SW 1271 (cell line): ENCODE measurements at regions not wholly inside any gene's neighbourhood (a gene's known extent, or its start where the extent isn't known, plus 50 kb on each side); places are given as distances from the start of the nearest gene placed in this dataset.
"Not testable (repeated sequence)": the region's sequence is repeated elsewhere in the genome, so short reads cannot be mapped to it uniquely, and the experiment has no call there.

Source experiments
- DNase-seq, 2 experiments: peaks; one replicate each; lab custom pipeline; 2025; lab: John Stamatoyannopoulos, UW

DNA sequence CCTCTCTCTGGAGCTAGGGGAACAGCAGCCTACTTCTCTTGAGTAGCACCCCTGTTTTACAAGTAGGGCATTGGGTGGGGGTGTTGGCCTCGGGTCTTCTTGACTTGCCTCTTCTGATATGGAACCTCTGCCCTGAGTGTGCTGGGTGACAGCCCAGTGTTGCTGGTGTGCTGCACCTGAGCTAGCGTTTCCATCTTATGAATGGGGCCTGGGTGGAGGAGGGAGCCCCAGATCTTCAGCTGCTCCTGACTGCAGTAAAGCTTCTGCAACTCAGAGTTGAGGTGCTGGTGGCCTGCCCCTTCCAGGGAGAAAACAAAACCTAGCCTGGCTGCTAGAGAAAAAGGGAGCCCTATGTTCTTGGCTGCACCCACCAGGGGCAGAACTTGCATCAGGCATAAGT lies 202.5 kb upstream of the SHH start:
- no peak for DNase-seq

- no peak for DNase-seq
These were observed 201.9 kb upstream of the SHH start for GRCh38 chr7:156014201-156014600.

DNA sequence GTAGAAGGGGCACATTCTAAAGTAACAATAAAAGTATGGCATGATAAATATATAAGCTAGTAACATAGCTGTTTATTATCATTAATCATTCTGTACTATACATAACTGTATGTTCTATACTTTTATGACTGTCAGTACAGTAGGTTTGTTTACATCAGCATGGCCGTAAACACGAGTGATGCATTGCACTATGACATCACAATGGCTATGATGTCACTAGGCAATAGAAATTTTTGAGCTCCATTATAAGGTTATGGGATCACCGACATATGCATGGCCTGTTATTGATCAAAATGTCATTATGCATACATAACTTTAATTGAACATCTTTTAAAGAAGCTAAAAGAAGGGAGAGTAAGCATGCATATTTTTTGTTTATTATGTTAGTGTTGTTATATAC lies 200.1 kb upstream of the SHH start:
- DNase-seq = no peak

GRCh38 chr7:156009569-156009968 lies 197.3 kb upstream of the SHH start:
- no peak for DNase-seq

- DNase-seq = not testable (repeated sequence)
These were observed 194.6 kb upstream of the SHH start for GRCh38 chr7:156006876-156007275.

DNA sequence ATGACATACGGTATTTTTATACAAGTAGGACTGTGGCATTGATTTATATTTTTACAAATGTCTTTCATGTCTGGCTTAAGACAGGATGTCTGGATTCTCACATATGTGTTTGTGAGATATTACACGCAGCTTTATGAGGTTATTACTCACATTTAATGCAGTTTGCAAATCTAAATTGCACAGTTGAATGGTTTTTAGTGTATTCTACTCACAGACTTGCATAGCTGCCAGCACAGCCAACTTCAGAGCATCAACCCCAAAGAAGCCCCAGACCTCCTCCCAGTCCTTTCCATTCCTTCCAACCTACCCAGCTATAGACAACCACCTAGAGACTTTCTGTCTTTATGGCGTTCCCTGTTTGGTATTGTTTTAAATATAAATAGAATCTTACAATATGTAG lies 193.8 kb upstream of the SHH start:
- DNase-seq = no peak

- DNase-seq = no peak
These were observed 193.0 kb upstream of the SHH start for GRCh38 chr7:156005202-156005691.

- no peak for DNase-seq
These were observed 192.3 kb upstream of the SHH start for GRCh38 chr7:156004265-156005201.

GRCh38 chr7:156003220-156004162 lies 191.2 kb upstream of the SHH start:
- no peak for DNase-seq

DNA sequence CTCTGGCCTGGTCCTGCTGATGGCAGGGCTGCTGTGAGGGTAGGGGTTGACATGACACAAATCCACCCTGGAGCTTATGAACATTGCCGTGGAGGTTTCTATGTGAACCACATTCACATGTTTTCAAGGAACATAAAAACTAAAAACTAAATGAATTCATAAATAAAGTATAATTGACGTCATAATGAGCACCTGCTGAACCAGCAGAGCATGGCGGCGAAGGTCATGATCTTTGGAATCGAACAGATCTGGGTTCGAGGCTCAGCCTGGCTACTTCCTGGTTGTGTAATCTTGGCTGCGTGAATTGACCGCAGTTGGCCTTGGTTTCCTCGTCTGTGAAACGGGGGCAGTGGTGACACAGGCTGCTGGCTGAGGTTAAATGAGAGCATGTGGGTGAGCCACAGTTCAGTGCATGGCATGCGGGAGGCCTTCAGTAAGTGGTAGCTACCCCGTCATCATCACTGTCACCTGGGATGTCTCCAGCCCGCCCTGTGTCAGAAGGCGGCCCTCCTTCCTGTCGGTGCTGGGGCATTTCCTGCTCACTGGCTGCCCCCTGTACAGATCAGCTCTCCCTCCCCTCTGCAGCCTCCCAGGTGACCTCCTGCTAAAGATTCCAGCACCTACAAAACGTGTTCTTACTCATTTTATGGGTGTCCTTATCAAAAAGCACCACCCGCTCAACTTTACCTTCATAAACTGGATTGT lies 190.3 kb upstream of the SHH start:
- no peak for DNase-seq

GRCh38 chr7:156001496-156002260 lies 189.4 kb upstream of the SHH start:
- no peak for DNase-seq

GRCh38 chr7:156000601-156001396 lies 188.5 kb upstream of the SHH start:
- no peak for DNase-seq

GRCh38 chr7:155999631-156000489 lies 187.6 kb upstream of the SHH start:
- DNase-seq = no peak

DNA sequence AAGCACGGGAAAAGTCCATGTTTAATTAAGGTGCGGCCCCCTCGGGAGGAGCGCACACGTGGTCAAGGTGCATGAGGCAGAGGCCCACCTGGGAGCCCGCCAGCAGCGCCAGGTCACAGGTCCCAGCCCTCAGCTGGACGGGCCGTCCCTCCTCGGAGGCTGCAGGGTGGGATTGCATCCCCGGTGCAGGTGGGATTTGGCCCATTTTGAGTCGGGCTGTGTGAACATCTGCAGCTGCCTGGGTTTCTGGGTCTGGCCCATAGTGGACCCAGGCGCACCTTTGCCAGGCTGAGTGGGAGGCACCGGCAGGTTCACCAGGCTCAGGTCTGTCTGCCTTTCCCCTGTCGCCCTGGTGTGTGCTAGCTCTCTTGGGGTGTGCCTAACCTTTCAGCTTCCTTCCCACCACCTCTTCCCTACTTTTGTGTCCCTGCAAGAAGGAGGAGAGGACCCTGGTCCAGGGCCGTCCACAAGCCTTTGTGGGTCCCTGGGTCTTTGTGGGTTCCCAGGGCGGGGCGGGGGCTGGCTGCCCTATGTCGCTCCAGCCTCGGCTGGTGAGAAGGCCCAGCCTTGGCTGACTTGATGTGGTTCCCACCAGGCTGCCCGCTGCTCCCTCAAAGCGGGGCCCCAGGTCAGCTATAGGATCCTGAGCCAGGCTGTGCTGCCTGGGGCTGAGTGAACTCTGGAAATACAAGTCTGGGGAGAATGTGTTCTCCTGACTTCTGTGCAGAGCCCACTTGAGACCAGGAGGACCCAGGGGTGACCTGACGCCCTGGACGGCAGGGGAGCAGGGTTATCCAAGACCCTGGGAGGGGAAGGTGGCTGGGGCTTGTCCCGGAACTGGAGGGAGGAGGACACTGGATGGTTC lies 186.7 kb upstream of the SHH start:
- no peak for DNase-seq

DNA sequence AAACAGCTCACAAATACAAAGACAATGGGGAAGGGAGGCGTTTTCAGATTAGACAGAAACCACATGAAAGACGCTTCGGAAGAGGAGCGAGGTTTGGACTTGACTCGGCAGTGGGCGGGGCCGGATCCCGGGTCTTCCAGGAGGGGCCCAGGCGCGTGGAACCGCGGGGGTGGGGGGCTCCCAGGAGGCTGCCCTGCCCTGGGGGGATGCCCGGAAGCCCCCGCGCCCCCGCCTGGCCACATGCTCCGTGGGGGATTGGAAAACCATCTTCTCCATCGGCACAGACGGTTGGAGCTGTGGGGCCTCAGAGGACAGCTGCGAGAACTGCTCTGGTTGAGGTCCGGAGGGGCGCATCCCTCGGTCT lies 186.0 kb upstream of the SHH start:
- no peak for DNase-seq

- DNase-seq = no peak
These were observed 185.4 kb upstream of the SHH start for GRCh38 chr7:155997431-155998327.

DNA sequence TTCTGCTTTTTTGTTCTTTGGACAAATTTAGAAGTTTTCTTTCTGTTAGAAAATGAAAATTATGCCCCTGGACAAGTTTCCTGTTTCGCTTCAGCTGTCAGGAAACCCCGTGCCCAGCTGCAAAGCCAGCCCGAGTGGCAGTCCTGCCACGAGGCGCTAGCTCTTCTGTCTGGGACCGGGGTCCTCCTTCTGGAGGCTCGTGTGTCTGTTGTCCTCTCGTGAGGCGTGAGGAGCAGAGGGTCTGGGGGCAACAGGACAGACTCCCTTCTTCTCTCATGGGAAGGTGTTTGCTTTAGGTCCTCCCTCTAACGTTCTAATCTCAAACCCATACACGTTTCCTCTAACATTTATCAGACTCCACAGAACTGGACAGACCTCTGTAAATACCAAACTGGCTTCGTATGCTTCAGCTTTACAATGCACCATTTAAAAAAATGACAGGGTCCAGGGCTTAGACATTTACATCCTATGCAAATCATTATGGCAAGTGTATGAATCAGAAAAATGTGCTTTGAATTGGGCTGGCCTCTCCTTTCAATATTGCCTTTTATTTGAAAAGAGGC lies 184.5 kb upstream of the SHH start:
- DNase-seq = no peak
